ENCODE measurements at regions not wholly inside any gene's neighbourhood (a gene's known extent, or its start where the extent isn't known, plus 50 kb on each side); places are given as distances from the start of the nearest gene placed in this dataset.
A peak's percentile ranks its signal among the peaks of the same experiment; 100 is the strongest.

GRCh38 chr12:31866523-31866922 lies 92.7 kb upstream of the RESF1 start:
- no peak for DNase-seq

DNA sequence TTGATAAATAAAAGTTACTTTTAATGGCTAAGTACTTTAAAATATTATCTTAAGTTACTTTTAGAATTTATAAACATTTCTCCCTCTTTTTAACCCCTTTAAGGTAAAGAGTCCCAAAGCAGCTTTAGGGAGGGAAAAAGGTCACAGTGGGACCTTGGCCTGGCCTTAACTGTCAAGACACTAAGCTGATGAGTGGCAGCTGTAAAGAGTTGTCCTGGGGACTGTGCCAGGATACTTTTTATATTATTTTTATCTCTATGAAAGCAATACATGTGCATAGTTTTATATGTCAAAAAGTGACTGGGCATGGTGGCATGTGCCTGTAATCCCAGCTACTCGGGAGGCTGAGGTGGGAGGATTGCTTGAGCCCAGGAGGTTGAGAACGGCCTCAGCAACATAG lies 94.2 kb upstream of the RESF1 start:
- no peak for DNase-seq

DNA sequence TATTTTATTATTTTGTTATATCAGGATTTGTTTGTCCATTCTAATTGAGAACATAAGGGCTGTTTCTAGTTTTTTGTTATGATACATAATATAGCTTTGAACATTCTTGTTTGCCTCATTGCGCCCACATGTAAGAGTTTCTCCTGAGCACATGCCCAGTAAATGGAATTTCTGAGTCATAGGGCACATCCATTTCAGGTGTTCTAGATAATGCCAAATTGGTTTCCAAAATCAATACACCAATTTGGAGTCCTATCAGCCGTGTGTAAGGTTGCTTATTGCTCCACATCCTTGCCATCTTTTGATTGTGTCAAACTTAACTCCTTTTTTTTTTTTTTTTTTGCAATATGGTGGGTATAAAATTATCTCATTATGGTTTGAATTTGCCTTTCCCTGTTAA lies 97.9 kb upstream of the RESF1 start:
- DNase-seq = no peak

- DNase-seq = no peak
Observed at GRCh38 chr12:31860401-31860800, 98.8 kb upstream of the RESF1 start.

GRCh38 chr12:31859232-31859977 lies 99.8 kb upstream of the RESF1 start:
- DNase-seq = no peak

DNA sequence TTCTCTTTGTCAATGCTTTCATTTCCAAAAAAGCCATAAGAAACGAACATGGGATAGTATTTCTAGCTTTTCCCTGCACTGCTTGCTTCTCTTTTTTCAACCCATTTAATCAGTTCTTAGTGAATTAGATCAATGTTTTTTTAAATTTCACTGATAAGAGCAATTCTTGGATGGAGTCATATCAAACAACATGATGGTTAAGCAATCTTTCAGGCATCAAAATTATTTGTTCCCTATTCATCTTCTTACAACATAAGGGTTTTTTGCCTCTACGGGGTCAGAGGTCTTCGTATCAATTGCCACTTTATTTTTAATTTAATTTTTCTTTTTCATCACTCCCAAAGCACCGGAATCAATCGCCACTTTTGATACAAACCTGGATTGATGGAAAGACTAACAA lies 103.8 kb upstream of the RESF1 start:
- DNase-seq = no peak

GRCh38 chr12:31853977-31854376 lies 105.2 kb upstream of the RESF1 start:
- DNase-seq = no peak

DNA sequence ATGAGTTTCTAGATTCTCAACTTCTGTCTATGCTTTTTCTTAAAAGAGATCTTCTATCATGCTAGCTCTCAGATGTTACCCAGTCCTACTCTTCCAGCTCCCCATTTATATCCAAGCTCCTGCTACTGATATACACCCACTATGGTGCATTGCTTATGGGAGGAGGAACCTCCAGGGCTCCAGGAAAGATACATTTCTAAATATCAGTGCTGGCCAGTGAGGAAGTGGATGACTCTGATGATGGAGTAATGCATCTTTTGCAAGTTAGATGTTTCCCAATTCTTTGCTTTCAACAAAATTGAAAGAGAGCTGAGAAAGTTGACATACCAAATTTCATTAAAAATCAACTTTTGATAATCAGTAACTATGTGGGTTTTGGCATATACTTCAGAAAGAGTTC lies 105.7 kb upstream of the RESF1 start:
- DNase-seq = no peak

GRCh38 chr12:31850268-31850667 lies 108.9 kb upstream of the RESF1 start:
- DNase-seq = no peak

GRCh38 chr12:31849090-31849687 lies 110.0 kb upstream of the RESF1 start:
- DNase-seq = no peak

GRCh38 chr12:31846405-31846804 lies 112.8 kb upstream of the RESF1 start:
- DNase-seq = no peak

DNA sequence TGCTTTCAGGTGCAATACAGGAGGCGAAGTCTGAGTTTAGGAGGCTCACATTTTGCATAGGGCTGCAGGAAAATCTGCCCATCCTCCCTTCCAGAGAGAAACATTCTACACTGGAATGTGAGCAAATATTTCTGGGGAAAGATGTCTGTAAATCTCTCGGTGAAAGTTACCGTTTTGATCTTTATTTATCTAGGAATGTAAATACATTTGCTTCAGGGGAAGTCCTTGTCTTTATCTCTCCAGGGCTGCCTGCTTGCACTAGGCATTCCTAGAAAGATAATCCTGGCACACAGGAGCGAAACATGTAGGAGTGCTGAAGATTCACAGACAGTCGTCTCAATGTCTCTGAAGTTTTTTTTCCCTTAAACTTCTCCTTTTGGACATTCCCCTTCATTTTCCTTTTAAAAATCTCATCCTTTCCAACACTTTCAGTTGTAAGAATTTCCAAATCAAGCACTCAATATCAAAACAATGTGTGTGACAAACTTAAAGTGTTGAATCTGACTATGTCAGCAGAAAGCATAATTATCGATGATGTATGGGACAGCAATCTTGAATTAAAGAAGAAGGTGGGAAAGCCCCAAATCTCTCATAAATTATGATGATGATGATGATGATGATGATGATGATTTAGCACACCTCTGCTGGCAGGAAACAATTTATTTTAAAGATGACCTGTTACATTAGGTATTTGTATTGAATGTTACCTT lies 113.4 kb upstream of the RESF1 start:
- DNase-seq = no peak

DNA sequence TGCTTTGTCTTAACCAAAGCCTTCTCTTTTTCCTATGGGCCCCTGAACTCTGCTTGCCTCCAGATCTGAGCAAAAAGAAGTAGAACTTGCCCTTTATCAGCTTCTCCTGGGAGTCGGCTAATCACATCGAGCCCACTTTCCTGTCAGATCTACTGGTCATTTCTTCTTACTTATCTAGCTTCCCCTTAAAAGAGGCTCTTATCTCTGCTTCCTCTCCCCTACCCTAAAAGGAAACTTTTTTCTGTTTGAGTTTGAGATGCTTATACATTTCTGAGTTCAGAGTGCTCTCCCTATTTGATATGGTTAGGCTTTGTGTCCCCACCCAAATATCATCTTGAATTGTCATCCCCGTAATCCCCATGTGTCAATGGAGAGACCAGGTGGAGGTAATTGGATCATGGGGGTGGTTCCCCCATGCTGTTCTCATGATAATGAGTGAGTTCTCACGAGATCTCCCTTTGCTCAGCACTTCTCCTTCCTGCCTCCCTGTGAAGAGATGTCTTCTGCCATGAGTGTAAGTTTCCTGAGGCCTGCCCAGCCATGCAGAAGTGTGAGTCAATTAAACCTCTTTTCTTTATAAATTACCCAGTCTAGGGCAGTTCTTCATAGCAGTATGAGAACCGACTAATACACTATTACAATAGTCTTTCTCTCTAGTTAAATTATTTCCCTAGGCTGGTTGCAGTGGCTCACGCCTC lies 114.7 kb upstream of the AMN1 start:
- no peak for DNase-seq

DNA sequence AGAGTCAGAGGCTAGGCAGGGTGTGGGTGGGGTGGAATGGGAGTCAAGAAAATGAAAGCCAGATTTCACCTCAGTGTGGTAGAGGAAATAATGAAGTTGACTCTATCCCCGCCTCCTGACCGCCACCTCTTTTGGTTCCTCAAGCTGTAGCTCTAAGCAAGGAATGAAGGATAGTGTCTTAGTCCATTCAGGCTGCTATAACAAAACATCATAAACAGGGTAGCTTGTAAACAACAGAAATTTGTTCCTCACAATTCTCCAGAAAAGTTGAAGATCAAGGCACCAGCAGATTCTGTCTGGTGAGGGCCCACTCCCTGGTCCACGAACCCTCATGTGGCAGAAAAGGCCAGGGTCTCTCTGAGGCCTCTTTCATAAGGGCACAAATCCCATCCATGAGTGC lies 109.1 kb upstream of the AMN1 start:
- no peak for DNase-seq

GRCh38 chr12:31835276-31835882 lies 106.6 kb upstream of the AMN1 start:
- DNase-seq = no peak

- DNase-seq = no peak
Observed at GRCh38 chr12:31834150-31834549, 105.3 kb upstream of the AMN1 start.

DNA sequence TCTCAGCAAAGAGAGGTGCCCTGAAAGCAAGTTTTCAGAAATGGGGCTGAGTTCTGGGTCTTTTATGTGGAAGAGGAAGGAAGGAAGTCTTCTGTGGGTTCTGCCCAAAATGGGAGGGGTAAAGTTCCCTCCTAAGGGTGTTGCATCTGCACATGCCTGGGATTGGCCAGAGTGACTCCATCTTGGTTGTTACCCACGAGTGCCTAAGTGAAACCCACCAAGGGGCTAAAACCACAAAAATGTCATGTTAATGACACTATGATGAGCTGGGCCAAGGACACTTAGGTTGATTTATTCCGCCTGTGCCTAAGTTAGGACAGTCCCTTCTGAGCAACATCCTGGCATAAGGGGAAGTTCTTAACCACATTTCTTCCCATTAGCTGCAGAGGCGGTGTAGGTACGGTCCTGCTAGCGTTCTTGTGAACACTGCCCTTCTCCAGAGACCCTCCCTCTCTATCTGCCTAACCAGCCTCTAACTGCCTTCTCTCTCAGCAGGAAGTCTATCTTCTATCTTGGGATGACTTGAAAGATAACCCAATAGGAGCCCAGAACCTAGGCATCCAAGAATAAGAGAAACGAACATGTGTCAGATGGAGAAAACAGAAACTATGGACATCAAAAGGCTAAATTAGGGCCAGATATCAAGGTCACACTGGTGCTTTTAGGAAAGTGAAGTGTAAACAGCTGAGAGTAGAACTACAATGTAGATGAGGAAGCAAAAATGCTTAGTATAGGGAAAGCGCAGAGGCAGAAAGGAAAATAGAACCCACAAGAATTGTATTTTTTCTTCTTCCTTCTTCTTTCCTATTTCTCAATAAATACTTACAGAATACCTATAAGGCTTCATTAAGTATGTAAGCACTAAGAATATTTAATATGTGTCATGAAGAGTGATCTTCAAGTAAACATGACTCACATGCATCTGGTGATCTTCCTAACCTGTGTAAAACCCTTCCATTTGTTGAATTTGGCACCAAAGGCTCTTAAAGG lies 104.2 kb upstream of the AMN1 start:
- peak; percentile 15 for DNase-seq

DNA sequence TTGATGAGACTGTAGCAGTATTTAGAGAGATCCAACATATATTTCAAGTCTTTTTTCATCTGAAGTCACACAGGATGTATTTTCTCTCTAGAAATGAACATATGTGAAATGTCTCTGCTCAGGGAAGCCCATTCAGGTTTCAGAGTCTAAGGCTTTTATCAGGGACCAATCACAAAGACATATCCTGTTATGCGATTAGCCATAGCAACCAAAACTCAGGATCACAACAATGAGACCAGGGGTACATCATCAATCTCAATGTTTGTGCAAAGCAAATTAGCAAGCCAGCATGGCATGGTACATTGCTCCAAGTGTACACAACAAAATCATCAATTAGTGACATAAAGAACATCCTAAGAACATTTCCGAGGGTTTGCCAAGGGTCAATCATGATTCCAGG lies 99.2 kb upstream of the AMN1 start:
- DNase-seq = no peak

DNA sequence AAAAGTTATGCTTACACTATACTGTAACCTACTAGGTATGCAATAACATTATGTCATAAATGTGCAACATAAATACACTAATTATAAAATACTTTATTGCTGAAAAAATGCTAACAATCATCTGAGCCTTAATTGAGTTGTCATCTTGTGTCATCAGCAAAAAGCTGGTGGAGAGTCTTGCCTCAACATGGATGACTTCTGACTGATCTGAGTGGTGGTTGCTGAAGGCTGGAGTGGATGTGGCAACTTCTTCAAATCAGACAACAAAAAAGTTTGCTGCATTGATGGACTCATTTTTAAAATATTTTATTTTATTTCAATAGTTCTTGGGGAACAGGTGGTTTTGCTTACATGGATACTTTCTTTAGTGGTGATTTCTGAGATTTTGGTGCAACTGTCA lies 93.9 kb upstream of the AMN1 start:
- no peak for DNase-seq

DNA sequence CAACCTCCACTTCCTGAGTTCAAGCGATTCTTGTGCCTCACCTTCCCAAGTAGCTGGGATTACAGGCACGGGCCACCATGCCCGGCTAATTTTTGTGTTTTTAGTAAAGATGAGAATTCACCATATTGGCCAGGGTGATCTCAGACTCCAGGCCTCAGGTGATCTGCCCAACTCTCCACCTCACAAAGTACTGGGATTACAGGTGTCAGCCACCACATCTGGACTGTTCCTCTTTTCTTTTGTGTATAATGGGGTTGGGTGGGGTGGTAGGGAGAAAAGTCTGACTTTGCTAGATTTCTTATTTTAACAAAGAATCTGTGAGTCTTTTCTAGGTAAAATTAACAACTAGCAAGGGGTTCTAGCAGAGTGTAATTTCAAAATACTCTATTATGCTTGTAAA lies 92.7 kb upstream of the AMN1 start:
- DNase-seq = no peak

DNA sequence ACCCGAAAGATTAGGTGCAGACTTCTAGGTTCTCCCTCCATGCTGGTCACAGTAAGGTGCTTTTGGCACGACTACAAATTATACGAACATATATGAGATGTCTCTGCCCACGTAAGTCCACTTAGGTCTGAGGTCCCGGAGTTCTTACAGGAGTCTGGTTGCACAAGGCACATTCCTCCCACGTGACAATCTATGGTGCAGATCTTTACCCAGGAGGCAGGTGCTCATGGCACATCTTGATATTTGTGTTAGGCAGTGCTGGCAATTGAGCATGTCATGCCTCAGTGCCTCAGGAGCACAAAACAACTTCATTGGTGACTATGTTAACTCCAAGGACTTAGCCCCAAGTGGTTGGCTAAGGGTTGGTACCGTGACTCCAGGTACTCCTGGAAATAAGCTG lies 92.0 kb upstream of the AMN1 start:
- no peak for DNase-seq

- no peak for DNase-seq
Observed at GRCh38 chr12:31819427-31819826, 90.6 kb upstream of the AMN1 start.

Data from activated effector memory CD4-positive, alpha-beta T cell treated with Interleukin-2 at 50 U/mL for 16 hours (primary cell).